ENCODE measurements at regions not wholly inside any gene's neighbourhood (a gene's known extent, or its start where the extent isn't known, plus 50 kb on each side); places are given as distances from the start of the nearest gene placed in this dataset.

- no peaks in the 10 kb centered on the region for H3K79me2 ChIP-seq (ENCODE audit: insufficient read depth, low read depth, low read length)
- no peaks in the 10 kb centered on the region for H3K36me3 ChIP-seq (ENCODE audit: insufficient read depth, low read length)
- H3K4me3 ChIP-seq (ENCODE audit: low read depth, low read length, poor library complexity, severe bottlenecking): no peak overlapping the region
- no peaks in the 10 kb centered on the region for H4K20me1 ChIP-seq (ENCODE audit: insufficient read depth, low read length)
- no peaks in the 10 kb centered on the region for H3K9me2 ChIP-seq (ENCODE audit: insufficient read depth, low read length)
- CTCF ChIA-PET (ENCODE audit: unreplicated experiment): no interaction called here
- no peaks in the 10 kb centered on the region for H3K4me1 ChIP-seq (ENCODE audit: insufficient read depth, low read length, poor library complexity, severe bottlenecking)
- BruUV-seq (replicated peaks): no TSS peak
- POLR2A ChIA-PET: no interaction called here
- intact Hi-C loops (cut with micrococcal nuclease; ENCODE audit: unreplicated experiment): no loop called here
- TF ChIP-seq EZH2phosphoT487 (IDR thresholded peaks at IDR 0.05; ENCODE audit: borderline replicate concordance, low read depth, low read length) (no peak), CTCF (conservative IDR thresholded peaks at IDR 0.05; ENCODE audit: low read length) (no peak)
- no peak overlapping the region for H3K27ac ChIP-seq (ENCODE audit: low read depth, low read length, poor library complexity, severe bottlenecking)
- no peak overlapping the region for H2AFZ ChIP-seq (ENCODE audit: low read length)
- no peak overlapping the region for H3K4me2 ChIP-seq (ENCODE audit: low read length)
- H3K9me3 ChIP-seq (ENCODE audit: low read length): no peaks in the 10 kb centered on the region
- no peak for DNase-seq (ENCODE audit: low spot score)
These were observed 1493.5 kb upstream of the TMEM132C start for GRCh38 chr12:126773491-126773890.

- BruUV-seq (replicated peaks): no TSS peak
- TF ChIP-seq EZH2phosphoT487 (IDR thresholded peaks at IDR 0.05; ENCODE audit: borderline replicate concordance, low read depth, low read length) (no peak), CTCF (conservative IDR thresholded peaks at IDR 0.05; ENCODE audit: low read length) (no peak)
- no peak overlapping the region for H3K27ac ChIP-seq (ENCODE audit: low read depth, low read length, poor library complexity, severe bottlenecking)
- POLR2A ChIA-PET: interaction anchor here (1.7 kb wide), 1 partner anchor 10 kb away, joined by 7 read pairs; no protein-coding TSS in a partner anchor
- H3K4me3 ChIP-seq (ENCODE audit: low read depth, low read length, poor library complexity, severe bottlenecking): no peak overlapping the region
- no peaks in the 10 kb centered on the region for H3K9me3 ChIP-seq (ENCODE audit: low read length)
- no peak overlapping the region for H3K4me2 ChIP-seq (ENCODE audit: low read length)
- CTCF ChIA-PET (ENCODE audit: unreplicated experiment): no interaction called here
- H3K9me2 ChIP-seq (ENCODE audit: insufficient read depth, low read length): no peaks in the 10 kb centered on the region
- H3K79me2 ChIP-seq (ENCODE audit: insufficient read depth, low read depth, low read length): no peaks in the 10 kb centered on the region
- no peak overlapping the region for H2AFZ ChIP-seq (ENCODE audit: low read length)
- no peaks in the 10 kb centered on the region for H4K20me1 ChIP-seq (ENCODE audit: insufficient read depth, low read length)
- intact Hi-C loops (cut with micrococcal nuclease; ENCODE audit: unreplicated experiment): no loop called here
- no peak for DNase-seq (ENCODE audit: low spot score)
- no peaks in the 10 kb centered on the region for H3K36me3 ChIP-seq (ENCODE audit: insufficient read depth, low read length)
- H3K4me1 ChIP-seq (ENCODE audit: insufficient read depth, low read length, poor library complexity, severe bottlenecking): no peaks in the 10 kb centered on the region
These were observed 1490.8 kb upstream of the TMEM132C start for GRCh38 chr12:126776026-126776655.

GRCh38 chr12:126780343-126780742 lies 1486.6 kb upstream of the TMEM132C start:
- ChIA-PET CTCF (ENCODE audit: unreplicated experiment) (no interaction called here), POLR2A (no interaction called here)
- DNase-seq (ENCODE audit: low spot score): no peak
- Histone ChIP-seq H3K36me3 (ENCODE audit: insufficient read depth, low read length) (no peaks in the 10 kb centered on the region), H3K27ac (ENCODE audit: low read depth, low read length, poor library complexity, severe bottlenecking) (no peak overlapping the region), H2AFZ (ENCODE audit: low read length) (no peak overlapping the region), H3K79me2 (ENCODE audit: insufficient read depth, low read depth, low read length) (no peaks in the 10 kb centered on the region), H3K4me2 (ENCODE audit: low read length) (no peak overlapping the region), H3K9me2 (ENCODE audit: insufficient read depth, low read length) (no peaks in the 10 kb centered on the region), H3K4me1 (ENCODE audit: insufficient read depth, low read length, poor library complexity, severe bottlenecking) (no peaks in the 10 kb centered on the region), H4K20me1 (ENCODE audit: insufficient read depth, low read length) (no peaks in the 10 kb centered on the region), H3K4me3 (ENCODE audit: low read depth, low read length, poor library complexity, severe bottlenecking) (no peak overlapping the region), H3K9me3 (ENCODE audit: low read length) (no peaks in the 10 kb centered on the region)
- TF ChIP-seq EZH2phosphoT487 (IDR thresholded peaks at IDR 0.05; ENCODE audit: borderline replicate concordance, low read depth, low read length): no peak
- TF ChIP-seq CTCF (conservative IDR thresholded peaks at IDR 0.05; ENCODE audit: low read length): no peak
- BruUV-seq (replicated peaks): no TSS peak
- intact Hi-C loops (cut with micrococcal nuclease; ENCODE audit: unreplicated experiment): no loop called here
